HCT116 (cell line): ENCODE measurements at regions not wholly inside any gene's neighbourhood (a gene's known extent, or its start where the extent isn't known, plus 50 kb on each side); places are given as distances from the start of the nearest gene placed in this dataset.

Experiments
- ATAC-seq: fragments of 200-7000 bp; cut with Tn5 transposase; 2 replicates; pipeline ENCODE4 v1.9.1; 2020; ENCODE audit warnings: mild to moderate bottlenecking, moderate library complexity
- BruUV-seq: library from RNA; stranded (reverse); fragments of 400-500 nt; replicated peaks from 2 replicates; lab custom pipeline; 2021; lab: Mats Ljungman, UMichigan
- CTCF ChIA-PET: fragments of 300-600 bp; sonication (Branson Sonifier 250); formaldehyde crosslinking; loops from one replicate; lab custom pipeline; 2021; ENCODE audit warnings: antibody characterized with exemption; lab: Charles Lee
- POLR2A ChIA-PET: fragments of 300-600, 350-600 bp; sonication (Branson Sonifier 250); formaldehyde crosslinking; loops from one replicate; lab custom pipeline; 2021; ENCODE audit warnings: antibody characterized with exemption; lab: Charles Lee
- RAD21 ChIA-PET, 2 experiments: fragments of 300-600 bp; sonication (Branson Sonifier 250); formaldehyde crosslinking; loops; one replicate each; lab custom pipeline; 2023; ENCODE audit warnings: low total read pairs in 2 of 2; ENCODE audit not compliant: uncharacterized antibody in 2 of 2, unreplicated experiment in 2 of 2, low non-redundant PET in 1 of 2; lab: Charles Lee
- DNase-seq: peaks from one replicate; pipeline ENCODE4 v3.0.0-alpha.2; 2010; ENCODE audit warnings: low read depth, low spot score
- H2AFZ ChIP-seq: fragments of 200-600 bp; shearing (Covaris generic), sonication (generic); 2 replicates; pipeline ENCODE4 v1.6.1; 2017; ENCODE audit warnings: low read depth, mixed run types, mixed read lengths, antibody characterized with exemption, low read length; ENCODE audit not compliant: poor library complexity, severe bottlenecking
- H3K27ac ChIP-seq: 2 replicates; pipeline ENCODE4 v1.5.1; 2012; ENCODE audit warnings: low read depth, low read length
- H3K27me3 ChIP-seq: fragments of 200-600 bp; sonication (generic); 2 replicates; pipeline ENCODE4 v1.6.1; 2016; ENCODE audit warnings: mixed run types, low read length, mixed read lengths; ENCODE audit not compliant: insufficient read depth
- H3K36me3 ChIP-seq, 2 experiments: fragments of 200-500 bp in 1 of 2; fragments of 200-600 bp in 1 of 2; sonication (Bioruptor generic) in 1 of 2; sonication (generic) in 1 of 2; 2 replicates each; pipeline versions ENCODE4 v1.5.1 to v1.6.1; 2014 to 2016; ENCODE audit warnings: low read length in 2 of 2, inconsistent platforms in 1 of 2, mixed read lengths in 1 of 2, mixed run types in 1 of 2; ENCODE audit not compliant: insufficient read depth in 2 of 2, control insufficient read depth in 1 of 2
- H3K4me1 ChIP-seq, 2 experiments: fragments of 200-600 bp in 1 of 2; sonication (generic) in 1 of 2; 2 replicates each; pipeline versions ENCODE4 v1.5.1 to v1.6.1; 2012 to 2017; ENCODE audit warnings: low read length in 2 of 2, inconsistent platforms in 1 of 2, mild to moderate bottlenecking in 1 of 2, mixed read lengths in 1 of 2, mixed run types in 1 of 2, moderate library complexity in 1 of 2; ENCODE audit not compliant: insufficient read depth in 2 of 2, control insufficient read depth in 1 of 2
- H3K4me2 ChIP-seq: fragments of 200-600 bp; sonication (generic); 2 replicates; pipeline ENCODE4 v1.6.1; 2017; ENCODE audit warnings: mixed run types, low read length, mixed read lengths
- H3K4me3 ChIP-seq, 2 experiments: fragments of 200-600 bp in 1 of 2; sonication (generic) in 1 of 2; replicated peaks in 1 of 2; 2 replicates each; pipeline ENCODE4 v1.5.1; 2011 to 2016; ENCODE audit warnings: low read length in 2 of 2, control low read depth in 1 of 2, low read depth in 1 of 2, mild to moderate bottlenecking in 1 of 2, mixed read lengths in 1 of 2, mixed run types in 1 of 2
- H3K79me2 ChIP-seq: fragments of 200-600 bp; sonication (generic); 2 replicates; pipeline ENCODE4 v1.6.1; 2017; ENCODE audit warnings: mild to moderate bottlenecking, mixed run types, low read length, moderate library complexity, mixed read lengths; ENCODE audit not compliant: insufficient read depth
- H3K9ac ChIP-seq: fragments of 200-600 bp; sonication (generic); 2 replicates; pipeline ENCODE4 v1.6.1; 2016; ENCODE audit warnings: low read length, mixed read lengths
- H3K9me2 ChIP-seq: fragments of 200-600 bp; sonication (generic), shearing (Covaris generic); 2 replicates; pipeline ENCODE4 v1.6.1; 2017; ENCODE audit warnings: mixed run types, mild to moderate bottlenecking, moderate library complexity; ENCODE audit not compliant: insufficient read depth
- H3K9me3 ChIP-seq, 2 experiments: fragments of 200-500 bp in 1 of 2; fragments of 200-600 bp in 1 of 2; sonication (Bioruptor generic) in 1 of 2; sonication (generic) in 1 of 2; 2 replicates each; pipeline ENCODE4 v1.6.1; 2014 to 2017; ENCODE audit warnings: low read length in 2 of 2, mixed read lengths in 2 of 2, inconsistent platforms in 1 of 2, low read depth in 1 of 2, mild to moderate bottlenecking in 1 of 2, mixed run types in 1 of 2, moderate library complexity in 1 of 2; ENCODE audit not compliant: control insufficient read depth in 1 of 2, insufficient read depth in 1 of 2
- H4K20me1 ChIP-seq: fragments of 200-600 bp; sonication (generic), shearing (Covaris generic); 2 replicates; pipeline ENCODE4 v1.6.1; 2017; ENCODE audit warnings: mixed run types, mild to moderate bottlenecking, moderate library complexity; ENCODE audit not compliant: insufficient read depth
- CBX3 ChIP-seq: IDR thresholded peaks from 2 replicates; pipeline ENCODE4 v1.6.1; 2012; ENCODE audit warnings: low read depth
- ELF1 ChIP-seq: IDR thresholded peaks from 2 replicates; pipeline ENCODE4 v1.6.1; 2012; ENCODE audit warnings: low read depth, borderline replicate concordance
- EZH2 ChIP-seq: fragments of 200-600 bp; sonication (generic); IDR thresholded peaks from 2 replicates; pipeline ENCODE4 v1.6.1; 2017; ENCODE audit warnings: antibody characterized with exemption, mixed run types
- FOSL1 ChIP-seq: IDR thresholded peaks from 2 replicates; pipeline ENCODE4 v1.6.1; 2012; ENCODE audit warnings: low read depth
- POLR2A ChIP-seq: IDR thresholded peaks from 2 replicates; pipeline ENCODE4 v1.7.0; 2011; ENCODE audit warnings: borderline replicate concordance; ENCODE audit not compliant: insufficient read depth, insufficient read length; ENCODE audit errors: extremely low read depth
- POLR2AphosphoS5 ChIP-seq: IDR thresholded peaks from 2 replicates; pipeline ENCODE4 v1.6.1; 2011; ENCODE audit warnings: mild to moderate bottlenecking, low read depth, low read length, moderate library complexity
- RAD21 ChIP-seq: IDR thresholded peaks from 2 replicates; pipeline ENCODE4 v1.6.1; 2012; ENCODE audit warnings: low read depth, mild to moderate bottlenecking
- SIN3A ChIP-seq: IDR thresholded peaks from 2 replicates; pipeline ENCODE4 v1.6.1; 2012; ENCODE audit warnings: low read depth
- ZFX ChIP-seq: fragments of 450-650 bp; IDR thresholded peaks from 2 replicates; pipeline ENCODE4 v1.6.1; 2017
- ZNF274 ChIP-seq: fragments of 200-500 bp; sonication (Bioruptor generic); IDR thresholded peaks from 2 replicates; pipeline ENCODE4 v1.6.1; 2014; ENCODE audit warnings: mild to moderate bottlenecking, low read depth, low read length, inconsistent platforms
- intact Hi-C: fragments of 100-400 bp; cut with micrococcal nuclease; formaldehyde crosslinking; loops from 2 replicates; pipeline ENCODE4 v1.10.0; 2022
- TF ChIP-seq, protein P1 (sequence below): IDR thresholded peaks from 2 replicates; pipeline ENCODE4 v1.6.1; 2012
- TF ChIP-seq, protein P2 (sequence below), 3 experiments: fragments of 200-600 bp in 1 of 3; sonication (generic) in 1 of 3; IDR thresholded peaks in 2 of 3; conservative IDR thresholded peaks in 1 of 3; 2 replicates each; pipeline ENCODE4 v1.5.1; 2012 to 2017; ENCODE audit warnings: low read depth in 2 of 3, low read length in 2 of 3, antibody characterized with exemption in 1 of 3, borderline replicate concordance in 1 of 3, control low read depth in 1 of 3, mild to moderate bottlenecking in 1 of 3, mixed read lengths in 1 of 3, mixed run types in 1 of 3, moderate library complexity in 1 of 3; ENCODE audit not compliant: insufficient read depth in 1 of 3
- TF ChIP-seq, protein P3 (sequence below): IDR thresholded peaks from 2 replicates; pipeline ENCODE4 v1.6.1; 2011; ENCODE audit warnings: mild to moderate bottlenecking, low read length, moderate library complexity; ENCODE audit not compliant: insufficient replicate concordance; ENCODE audit errors: extremely low read depth

DNA sequence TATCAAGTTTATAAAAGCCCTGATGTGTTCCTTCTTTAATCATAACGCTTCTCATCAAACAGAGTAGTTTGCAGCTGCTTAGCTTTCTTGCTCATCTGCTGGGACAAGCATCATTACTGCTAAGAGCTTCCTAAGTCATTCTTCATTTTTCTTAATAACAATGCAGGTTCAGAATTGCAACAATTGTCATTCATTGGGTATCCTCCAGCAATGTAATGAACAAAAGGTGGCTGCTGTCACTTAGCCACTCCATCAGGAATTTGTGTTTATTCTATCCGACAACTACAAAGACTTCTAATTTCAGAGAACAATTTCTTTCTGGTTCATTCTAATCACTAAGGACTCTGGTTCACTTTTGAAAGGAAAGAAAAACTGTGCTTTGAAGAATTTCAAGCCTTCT lies 836.7 kb upstream of the CDH10 start:
- CTCF ChIA-PET: no interaction called here
- H2AFZ ChIP-seq: no peak overlapping the region
- no peak for TF ChIP-seq CBX3
- TF ChIP-seq RAD21: no peak
- no peak for TF ChIP-seq EZH2
- TF ChIP-seq, protein P1, sequence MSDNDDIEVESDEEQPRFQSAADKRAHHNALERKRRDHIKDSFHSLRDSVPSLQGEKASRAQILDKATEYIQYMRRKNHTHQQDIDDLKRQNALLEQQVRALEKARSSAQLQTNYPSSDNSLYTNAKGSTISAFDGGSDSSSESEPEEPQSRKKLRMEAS: no peak
- no peak for TF ChIP-seq ELF1
- TF ChIP-seq POLR2AphosphoS5: no peak
- TF ChIP-seq POLR2A: no peak
- TF ChIP-seq SIN3A: no peak
- TF ChIP-seq ZFX: no peak
- TF ChIP-seq, protein P2, sequence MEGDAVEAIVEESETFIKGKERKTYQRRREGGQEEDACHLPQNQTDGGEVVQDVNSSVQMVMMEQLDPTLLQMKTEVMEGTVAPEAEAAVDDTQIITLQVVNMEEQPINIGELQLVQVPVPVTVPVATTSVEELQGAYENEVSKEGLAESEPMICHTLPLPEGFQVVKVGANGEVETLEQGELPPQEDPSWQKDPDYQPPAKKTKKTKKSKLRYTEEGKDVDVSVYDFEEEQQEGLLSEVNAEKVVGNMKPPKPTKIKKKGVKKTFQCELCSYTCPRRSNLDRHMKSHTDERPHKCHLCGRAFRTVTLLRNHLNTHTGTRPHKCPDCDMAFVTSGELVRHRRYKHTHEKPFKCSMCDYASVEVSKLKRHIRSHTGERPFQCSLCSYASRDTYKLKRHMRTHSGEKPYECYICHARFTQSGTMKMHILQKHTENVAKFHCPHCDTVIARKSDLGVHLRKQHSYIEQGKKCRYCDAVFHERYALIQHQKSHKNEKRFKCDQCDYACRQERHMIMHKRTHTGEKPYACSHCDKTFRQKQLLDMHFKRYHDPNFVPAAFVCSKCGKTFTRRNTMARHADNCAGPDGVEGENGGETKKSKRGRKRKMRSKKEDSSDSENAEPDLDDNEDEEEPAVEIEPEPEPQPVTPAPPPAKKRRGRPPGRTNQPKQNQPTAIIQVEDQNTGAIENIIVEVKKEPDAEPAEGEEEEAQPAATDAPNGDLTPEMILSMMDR (IDR thresholded peaks at IDR 0.05 in 2 of 3, conservative IDR thresholded peaks at IDR 0.05 in 1 of 3; ENCODE audit: borderline replicate concordance in 1 of 3, insufficient read depth in 1 of 3, low read depth in 2 of 3, low read length in 2 of 3): no peak

DNA sequence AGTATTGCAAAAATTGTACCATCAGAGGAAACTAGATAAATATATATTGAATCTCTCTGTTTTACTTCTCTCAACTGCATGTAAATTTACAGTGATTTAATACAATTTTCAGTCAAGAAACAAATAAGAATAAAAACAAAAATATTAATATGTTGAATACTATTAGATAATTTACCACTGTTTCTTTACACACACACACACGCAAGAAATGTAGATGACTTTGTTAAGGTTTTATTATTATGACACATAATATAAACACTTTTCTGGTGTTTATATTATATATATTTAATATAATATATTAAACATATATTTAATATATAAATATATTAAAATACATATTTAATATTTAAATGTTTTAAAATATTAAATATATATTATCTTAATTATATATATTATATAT lies 814.3 kb upstream of the CDH10 start:
- no peak for TF ChIP-seq FOSL1
- TF ChIP-seq ZNF274: no peak
- TF ChIP-seq, protein P3, sequence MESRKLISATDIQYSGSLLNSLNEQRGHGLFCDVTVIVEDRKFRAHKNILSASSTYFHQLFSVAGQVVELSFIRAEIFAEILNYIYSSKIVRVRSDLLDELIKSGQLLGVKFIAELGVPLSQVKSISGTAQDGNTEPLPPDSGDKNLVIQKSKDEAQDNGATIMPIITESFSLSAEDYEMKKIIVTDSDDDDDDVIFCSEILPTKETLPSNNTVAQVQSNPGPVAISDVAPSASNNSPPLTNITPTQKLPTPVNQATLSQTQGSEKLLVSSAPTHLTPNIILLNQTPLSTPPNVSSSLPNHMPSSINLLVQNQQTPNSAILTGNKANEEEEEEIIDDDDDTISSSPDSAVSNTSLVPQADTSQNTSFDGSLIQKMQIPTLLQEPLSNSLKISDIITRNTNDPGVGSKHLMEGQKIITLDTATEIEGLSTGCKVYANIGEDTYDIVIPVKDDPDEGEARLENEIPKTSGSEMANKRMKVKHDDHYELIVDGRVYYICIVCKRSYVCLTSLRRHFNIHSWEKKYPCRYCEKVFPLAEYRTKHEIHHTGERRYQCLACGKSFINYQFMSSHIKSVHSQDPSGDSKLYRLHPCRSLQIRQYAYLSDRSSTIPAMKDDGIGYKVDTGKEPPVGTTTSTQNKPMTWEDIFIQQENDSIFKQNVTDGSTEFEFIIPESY: no peak
- no peak for TF ChIP-seq SIN3A
- TF ChIP-seq ELF1: no peak
- TF ChIP-seq, all 23 proteins: peak for 0
- BruUV-seq: no TSS peak

More for the DNA sequence above, 836.7 kb upstream of the CDH10 start:
- no peaks in the 10 kb centered on the region for H3K27me3 ChIP-seq
- H4K20me1 ChIP-seq: no peaks in the 10 kb centered on the region
- BruUV-seq: no TSS peak
- H3K36me3 ChIP-seq: no peaks in the 10 kb centered on the region
- H3K9me3 ChIP-seq: peaks cover 4 to 9% of the 10 kb centered on the region in 2 experiments; a peak in 2 of 4 replicates
- H3K4me2 ChIP-seq: no peak overlapping the region
- intact Hi-C loops: no loop called here
- no peaks in the 10 kb centered on the region for H3K79me2 ChIP-seq
- ATAC-seq: no peak
- no peak overlapping the region for H3K27ac ChIP-seq
- no peaks in the 10 kb centered on the region for H3K4me1 ChIP-seq
- H3K9me2 ChIP-seq: no peaks in the 10 kb centered on the region
- H3K9ac ChIP-seq: no peak overlapping the region
- POLR2A ChIA-PET: no interaction called here
- RAD21 ChIA-PET: no interaction called here
- no peak for DNase-seq
- H3K4me3 ChIP-seq: no peak overlapping the region

More for the DNA sequence above, 814.3 kb upstream of the CDH10 start:
- ATAC-seq (no peak), DNase-seq (no peak)
- H4K20me1 ChIP-seq: no peaks in the 10 kb centered on the region
- no peak overlapping the region for H3K4me3 ChIP-seq
- ChIA-PET RAD21 (no interaction called here), CTCF (no interaction called here), POLR2A (no interaction called here)
- H3K36me3 ChIP-seq: no peaks in the 10 kb centered on the region
- H2AFZ ChIP-seq: no peak overlapping the region
- no peaks in the 10 kb centered on the region for H3K27me3 ChIP-seq
- H3K4me2 ChIP-seq: no peak overlapping the region
- no peaks in the 10 kb centered on the region for H3K79me2 ChIP-seq
- no peaks in the 10 kb centered on the region for H3K9me2 ChIP-seq
- H3K9me3 ChIP-seq: peaks cover 9 to 11% of the 10 kb centered on the region in 2 experiments; a peak in 2 of 4 replicates
- intact Hi-C loops: no loop called here
- H3K27ac ChIP-seq: no peak overlapping the region
- H3K9ac ChIP-seq: no peak overlapping the region
- H3K4me1 ChIP-seq: no peaks in the 10 kb centered on the region
